Sigmoid colon (tissue), 6 donors: ENCODE measurements at regions not wholly inside any gene's neighbourhood (a gene's known extent, or its start where the extent isn't known, plus 50 kb on each side); places are given as distances from the start of the nearest gene placed in this dataset.

Source experiments
- DNase-seq: peaks from one replicate; pipeline ENCODE4 v3.0.0-alpha.2; 2019
- H3K27ac ChIP-seq, 4 donors: fragments of 200-600 bp; sonication (generic); one replicate each; pipeline ENCODE4 v1.5.1; 2016 to 2019; ENCODE audit warnings: mild to moderate bottlenecking in 1 of 4
- H3K27me3 ChIP-seq, 3 donors: fragments of 200-600 bp; sonication (generic); one replicate each; pipeline ENCODE4 v1.5.1; 2019; ENCODE audit warnings: mild to moderate bottlenecking in 1 of 3
- H3K36me3 ChIP-seq, 4 donors: fragments of 200-600 bp; sonication (generic); one replicate each; pipeline ENCODE4 v1.5.1; 2016 to 2019
- H3K4me1 ChIP-seq, 4 donors: fragments of 200-600 bp; sonication (generic); one replicate each; pipeline ENCODE4 v1.5.1; 2017 to 2019
- H3K4me3 ChIP-seq, 4 donors: fragments of 200-600 bp; sonication (generic); one replicate each; pipeline ENCODE4 v1.5.1; 2017 to 2019; ENCODE audit warnings: mild to moderate bottlenecking in 2 of 4, moderate library complexity in 1 of 4
- H3K9me3 ChIP-seq, 4 donors: fragments of 200-600 bp in 3 of 4; sonication (generic) in 3 of 4; one replicate each; pipeline versions ENCODE4 v1.5.1 to v1.6.1; 2013 to 2019
- CTCF ChIP-seq, 4 experiments: fragments of 450-650 bp in 3 of 4; fragments of 200-600 bp in 1 of 4; IDR thresholded peaks; one replicate each; pipeline ENCODE4 v1.5.1; 2016 to 2019; ENCODE audit warnings: antibody characterized with exemption in 4 of 4, mild to moderate bottlenecking in 3 of 4, moderate library complexity in 2 of 4
- EP300 ChIP-seq, 4 donors: sonication (generic); formaldehyde crosslinking; IDR thresholded peaks; one replicate each; pipeline ENCODE4 v1.6.1; 2017; ENCODE audit warnings: antibody characterized with exemption in 4 of 4
- POLR2A ChIP-seq, 2 donors: fragments of 450-650 bp; IDR thresholded peaks; one replicate each; pipeline ENCODE4 v1.6.1; 2016; ENCODE audit warnings: antibody characterized with exemption in 2 of 2, mild to moderate bottlenecking in 2 of 2, moderate library complexity in 2 of 2
- POLR2AphosphoS5 ChIP-seq, 4 donors: sonication (generic); formaldehyde crosslinking; IDR thresholded peaks; one replicate each; pipeline ENCODE4 v1.6.1; 2017; ENCODE audit warnings: antibody characterized with exemption in 4 of 4
- WGBS, 2 donors: extraction: QIAGEN DNeasy Blood & Tissue Kit; methylation state at CpG; one replicate each; pipeline ENCODE4 v1.1.7; 2013; 5-methylcytosine and 5-hydroxymethylcytosine counted together
- intact Hi-C: fragments of 100-400 bp; cut with DNase I; formaldehyde crosslinking; loops from one replicate; pipeline ENCODE4 v1.15.1; 2023
- donor health status: healthy with polysubstance abuse.
- donor health status: healthy.

- Histone ChIP-seq H3K27ac (no peak overlapping the region), H3K4me3 (no peak overlapping the region), H3K4me1 (no peaks in the 10 kb centered on the region), H3K27me3 (no peaks in the 10 kb centered on the region), H3K36me3 (no peaks in the 10 kb centered on the region), H3K9me3 (no peaks in the 10 kb centered on the region)
- no peak for DNase-seq
- TF ChIP-seq POLR2A (IDR thresholded peaks at IDR 0.05) (no peak), POLR2AphosphoS5 (IDR thresholded peaks at IDR 0.05) (no peak), EP300 (IDR thresholded peaks at IDR 0.05) (no peak), CTCF (IDR thresholded peaks at IDR 0.05) (no peak)
- intact Hi-C loops = no loop called here
- 92 to 93% methylated on average over 10 of the region's 10 CpGs for WGBS, 2 donors
Observed at GRCh38 chr1:4424766-4425165, 229.6 kb upstream of the AJAP1 start.

- 75% methylated on average over 11 of the region's 11 CpGs for WGBS, 2 donors
- Histone ChIP-seq H3K4me3 (no peak overlapping the region), H3K36me3 (no peaks in the 10 kb centered on the region), H3K9me3 (no peaks in the 10 kb centered on the region), H3K27me3 (no peaks in the 10 kb centered on the region), H3K27ac (no peak overlapping the region), H3K4me1 (no peaks in the 10 kb centered on the region)
- DNase-seq = no peak
- TF ChIP-seq POLR2AphosphoS5 (IDR thresholded peaks at IDR 0.05) (no peak), CTCF (IDR thresholded peaks at IDR 0.05) (no peak), EP300 (IDR thresholded peaks at IDR 0.05) (no peak), POLR2A (IDR thresholded peaks at IDR 0.05) (no peak)
- intact Hi-C loops = no loop called here
Observed at GRCh38 chr1:4425892-4426291, 228.5 kb upstream of the AJAP1 start.

- Histone ChIP-seq H3K36me3 (no peaks in the 10 kb centered on the region), H3K9me3 (no peaks in the 10 kb centered on the region), H3K27me3 (no peaks in the 10 kb centered on the region), H3K4me3 (no peak overlapping the region), H3K27ac (no peak overlapping the region), H3K4me1 (no peaks in the 10 kb centered on the region)
- no peak for TF ChIP-seq CTCF (IDR thresholded peaks at IDR 0.05)
- no peak for TF ChIP-seq POLR2A (IDR thresholded peaks at IDR 0.05)
- no peak for TF ChIP-seq POLR2AphosphoS5 (IDR thresholded peaks at IDR 0.05)
- no peak for TF ChIP-seq EP300 (IDR thresholded peaks at IDR 0.05)
- no peak for DNase-seq
- intact Hi-C loops = no loop called here
Observed at GRCh38 chr1:4428711-4429110, 225.7 kb upstream of the AJAP1 start.

GRCh38 chr1:4430406-4431365 lies 223.7 kb upstream of the AJAP1 start:
- Histone ChIP-seq H3K9me3 (no peaks in the 10 kb centered on the region), H3K27me3 (no peaks in the 10 kb centered on the region), H3K27ac (no peak overlapping the region), H3K4me1 (no peaks in the 10 kb centered on the region), H3K36me3 (no peaks in the 10 kb centered on the region), H3K4me3 (no peak overlapping the region)
- WGBS, 2 donors = 82 to 88% methylated on average over 10 of the region's 10 CpGs
- intact Hi-C loops = no loop called here
- TF ChIP-seq POLR2A (IDR thresholded peaks at IDR 0.05) (no peak), POLR2AphosphoS5 (IDR thresholded peaks at IDR 0.05) (no peak), CTCF (IDR thresholded peaks at IDR 0.05) (no peak), EP300 (IDR thresholded peaks at IDR 0.05) (no peak)
- DNase-seq = no peak
